Loucy (cell line): ENCODE measurements at regions not wholly inside any gene's neighbourhood (a gene's known extent, or its start where the extent isn't known, plus 50 kb on each side); places are given as distances from the start of the nearest gene placed in this dataset.

Experiments
- CTCF ChIP-seq: fragments of 200-600 bp; sonication (generic); conservative IDR thresholded peaks from 2 replicates; pipeline ENCODE4 v1.5.1; 2014; ENCODE audit warnings: mild to moderate bottlenecking, antibody characterized with exemption, low read length
- EZH2phosphoT487 ChIP-seq: fragments of 200-600 bp; IDR thresholded peaks from 2 replicates; pipeline ENCODE4 v1.6.1; 2018; ENCODE audit warnings: antibody characterized with exemption, mild to moderate bottlenecking, moderate library complexity, borderline replicate concordance

GRCh38 chr3:148451969-148452368 is 245.7 kb upstream of the AGTR1 start:
- no peak for TF ChIP-seq CTCF
- TF ChIP-seq EZH2phosphoT487, result no peak
